Uterus (tissue), 3 donors: ENCODE measurements at regions not wholly inside any gene's neighbourhood (a gene's known extent, or its start where the extent isn't known, plus 50 kb on each side); places are given as distances from the start of the nearest gene placed in this dataset. TPM values are rescaled to one million over a fixed set of nuclear protein-coding genes. Genes with fewer than 3 reads are reported as not detected.

Experiments used
- DNase-seq, 2 donors: peaks; one replicate each; pipeline ENCODE4 v3.0.0-alpha.2; 2019 to 2020
- H3K27ac ChIP-seq, 2 donors: fragments of 200-600 bp; sonication (generic); 1 replicate in 1 of 2; 2 replicates in 1 of 2; pipeline ENCODE4 v1.5.1; 2016 to 2018
- H3K27me3 ChIP-seq, 2 donors: fragments of 200-600 bp; sonication (generic); one replicate each; pipeline ENCODE4 v1.5.1; 2018 to 2019; ENCODE audit warnings: control low read depth in 1 of 2
- H3K36me3 ChIP-seq, 2 donors: fragments of 200-600 bp; sonication (generic); one replicate each; pipeline ENCODE4 v1.5.1; 2019; ENCODE audit warnings: control low read depth in 1 of 2
- H3K4me1 ChIP-seq, 2 donors: fragments of 200-600 bp; sonication (generic); one replicate each; pipeline ENCODE4 v1.5.1; 2018 to 2019; ENCODE audit warnings: control low read depth in 1 of 2
- H3K4me3 ChIP-seq, 2 donors: fragments of 200-600 bp; sonication (generic); 1 replicate in 1 of 2; 2 replicates in 1 of 2; pipeline ENCODE4 v1.5.1; 2018 to 2019; ENCODE audit warnings: mild to moderate bottlenecking in 1 of 2
- H3K9me3 ChIP-seq, 2 donors: fragments of 200-600 bp; sonication (generic); one replicate each; pipeline ENCODE4 v1.5.1; 2019; ENCODE audit warnings: control low read depth in 1 of 2
- POLR2A ChIP-seq, 2 donors: fragments of 450-650 bp; IDR thresholded peaks; one replicate each; pipeline ENCODE4 v1.6.1; 2016; ENCODE audit warnings: antibody characterized with exemption in 2 of 2, mild to moderate bottlenecking in 1 of 2, moderate library complexity in 1 of 2
- intact Hi-C: fragments of 100-400 bp; cut with DNase I; formaldehyde crosslinking; loops from one replicate; pipeline ENCODE4 v1.15.1; 2023; ENCODE audit warnings: low total_unique reads
- small RNA-seq: library from RNA; depleted of rRNA; stranded (forward); fragments of <200 nt; gene quantifications from one replicate; pipeline ENCODE3, GENCODE V24; 2016
- TF ChIP-seq, protein P1 (sequence below), 4 experiments: fragments of 200-600 bp in 2 of 4; fragments of 450-650 bp in 2 of 4; sonication (generic) in 2 of 4; IDR thresholded peaks; one replicate each; pipeline ENCODE4 v1.5.1; 2016 to 2019; ENCODE audit warnings: antibody characterized with exemption in 4 of 4, mild to moderate bottlenecking in 2 of 4, moderate library complexity in 1 of 4
- donor health status: DM: yes; HTN: yes; CAD: no.

GRCh38 chr5:174667526-174667925 is 56.9 kb upstream of the MSX2 start:
- no peak for TF ChIP-seq POLR2A (IDR thresholded peaks at IDR 0.05)
- TF ChIP-seq, protein P1, sequence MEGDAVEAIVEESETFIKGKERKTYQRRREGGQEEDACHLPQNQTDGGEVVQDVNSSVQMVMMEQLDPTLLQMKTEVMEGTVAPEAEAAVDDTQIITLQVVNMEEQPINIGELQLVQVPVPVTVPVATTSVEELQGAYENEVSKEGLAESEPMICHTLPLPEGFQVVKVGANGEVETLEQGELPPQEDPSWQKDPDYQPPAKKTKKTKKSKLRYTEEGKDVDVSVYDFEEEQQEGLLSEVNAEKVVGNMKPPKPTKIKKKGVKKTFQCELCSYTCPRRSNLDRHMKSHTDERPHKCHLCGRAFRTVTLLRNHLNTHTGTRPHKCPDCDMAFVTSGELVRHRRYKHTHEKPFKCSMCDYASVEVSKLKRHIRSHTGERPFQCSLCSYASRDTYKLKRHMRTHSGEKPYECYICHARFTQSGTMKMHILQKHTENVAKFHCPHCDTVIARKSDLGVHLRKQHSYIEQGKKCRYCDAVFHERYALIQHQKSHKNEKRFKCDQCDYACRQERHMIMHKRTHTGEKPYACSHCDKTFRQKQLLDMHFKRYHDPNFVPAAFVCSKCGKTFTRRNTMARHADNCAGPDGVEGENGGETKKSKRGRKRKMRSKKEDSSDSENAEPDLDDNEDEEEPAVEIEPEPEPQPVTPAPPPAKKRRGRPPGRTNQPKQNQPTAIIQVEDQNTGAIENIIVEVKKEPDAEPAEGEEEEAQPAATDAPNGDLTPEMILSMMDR (IDR thresholded peaks at IDR 0.05) = no peak
- no peaks in the 10 kb centered on the region for H3K9me3 ChIP-seq
- H3K27ac ChIP-seq = no peak overlapping the region
- intact Hi-C loops = no loop called here
- no peaks in the 10 kb centered on the region for H3K4me1 ChIP-seq
- H3K4me3 ChIP-seq = no peak overlapping the region
- H3K27me3 ChIP-seq = no peaks in the 10 kb centered on the region
- H3K36me3 ChIP-seq = no peaks in the 10 kb centered on the region
- DNase-seq = no peak

DNA sequence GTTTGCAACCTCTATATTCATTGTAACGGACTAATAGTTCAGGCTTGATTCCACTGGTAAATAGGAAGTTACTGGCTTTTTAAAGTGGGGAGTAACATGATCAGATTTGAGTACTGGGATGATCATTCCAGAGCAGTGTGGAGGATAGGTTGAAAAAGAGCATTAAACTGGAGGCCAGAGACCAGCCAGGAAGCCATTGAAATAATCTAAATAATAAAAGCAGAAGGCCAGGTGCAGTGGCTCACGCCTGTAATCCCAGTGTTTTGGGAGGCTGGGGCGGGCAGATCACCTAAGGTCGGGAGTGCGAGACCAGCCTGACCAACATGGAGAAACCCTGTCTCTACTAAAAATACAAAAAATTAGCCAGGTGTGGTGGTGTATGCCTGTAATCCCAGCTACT is 56.0 kb upstream of the MSX2 start:
- H3K4me1 ChIP-seq = no peaks in the 10 kb centered on the region
- H3K9me3 ChIP-seq = no peaks in the 10 kb centered on the region
- H3K27me3 ChIP-seq = no peaks in the 10 kb centered on the region
- no peak for DNase-seq
- intact Hi-C loops = no loop called here
- no peak for TF ChIP-seq POLR2A (IDR thresholded peaks at IDR 0.05)
- TF ChIP-seq, protein P1 (IDR thresholded peaks at IDR 0.05) = no peak
- no peak overlapping the region for H3K27ac ChIP-seq
- no peaks in the 10 kb centered on the region for H3K36me3 ChIP-seq
- no peak overlapping the region for H3K4me3 ChIP-seq

Small RNA genes lying in the stretch of these regions (small RNA-seq; reads per million reads assigned to genes)
- gene HIGD1AP3 = not detected
- gene SUMO2P6 = not detected
